ENCODE measurements at regions not wholly inside any gene's neighbourhood (a gene's known extent, or its start where the extent isn't known, plus 50 kb on each side); places are given as distances from the start of the nearest gene placed in this dataset.

DNA sequence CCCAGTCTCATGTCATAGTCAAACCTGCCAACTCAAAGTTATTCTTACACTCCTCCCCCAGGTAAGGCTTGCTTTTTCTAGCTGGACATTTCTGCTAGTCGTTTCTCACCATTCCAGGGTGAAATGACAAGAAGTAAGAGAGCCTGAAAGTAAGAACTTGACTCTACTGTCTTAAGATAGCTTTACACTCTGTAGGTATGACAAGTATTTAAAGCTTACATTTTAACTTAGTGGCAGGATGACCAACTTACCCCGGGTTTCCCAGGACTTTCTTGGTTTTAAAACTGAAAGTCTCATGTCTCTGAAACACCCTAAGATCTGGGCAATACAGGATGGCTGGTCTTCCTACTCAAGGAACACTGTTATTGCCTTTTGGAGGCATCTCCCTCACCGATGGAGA is 67.5 kb upstream of the PIK3R1 start:
- H3K4me2 ChIP-seq (ENCODE audit: low read length) = no peak overlapping the region
- TF ChIP-seq CTCF (IDR thresholded peaks at IDR 0.05; ENCODE audit: low read depth, low read length, poor library complexity, severe bottlenecking) = no peak
- no peaks in the 10 kb centered on the region for H3K36me3 ChIP-seq (ENCODE audit: control insufficient read depth, low read length)
- no peaks in the 10 kb centered on the region for H4K20me1 ChIP-seq (ENCODE audit: control insufficient read depth, insufficient read depth, low read depth, low read length)
- H3F3A ChIP-seq (ENCODE audit: control insufficient read depth, insufficient read depth) = no peaks in the 10 kb centered on the region
- H3K27ac ChIP-seq (ENCODE audit: low read depth, low read length) = no peak overlapping the region
- H3K9me2 ChIP-seq (replicated peaks; ENCODE audit: control insufficient read depth, low read length) = no peaks in the 10 kb centered on the region
- no peaks in the 10 kb centered on the region for H3K4me1 ChIP-seq (ENCODE audit: control insufficient read depth, low read length)
- no peaks in the 10 kb centered on the region for H3K27me3 ChIP-seq (ENCODE audit: control insufficient read depth, low read length)
- H3K79me2 ChIP-seq (ENCODE audit: control insufficient read depth, low read length) = no peaks in the 10 kb centered on the region
- no peak overlapping the region for H3K4me3 ChIP-seq (ENCODE audit: low read length)
- H3K9me3 ChIP-seq (ENCODE audit: control insufficient read depth, insufficient read depth, low read length) = no peaks in the 10 kb centered on the region

- no peak overlapping the region for H3K4me2 ChIP-seq (ENCODE audit: low read length)
- TF ChIP-seq EZH2phosphoT487 (IDR thresholded peaks at IDR 0.05; ENCODE audit: borderline replicate concordance, low read length) = no peak
- TF ChIP-seq CTCF (IDR thresholded peaks at IDR 0.05; ENCODE audit: low read depth, low read length, poor library complexity, severe bottlenecking) = no peak
- H3F3A ChIP-seq (ENCODE audit: control insufficient read depth, insufficient read depth) = no peaks in the 10 kb centered on the region
- H4K20me1 ChIP-seq (ENCODE audit: control insufficient read depth, insufficient read depth, low read depth, low read length) = no peaks in the 10 kb centered on the region
- H3K79me2 ChIP-seq (ENCODE audit: control insufficient read depth, low read length) = no peaks in the 10 kb centered on the region
- no peak overlapping the region for H3K4me3 ChIP-seq (ENCODE audit: low read length)
- no peaks in the 10 kb centered on the region for H3K4me1 ChIP-seq (ENCODE audit: control insufficient read depth, low read length)
- no peaks in the 10 kb centered on the region for H3K9me2 ChIP-seq (replicated peaks; ENCODE audit: control insufficient read depth, low read length)
- H3K9me3 ChIP-seq (ENCODE audit: control insufficient read depth, insufficient read depth, low read length) = no peaks in the 10 kb centered on the region
- H3K27ac ChIP-seq (ENCODE audit: low read depth, low read length) = no peak overlapping the region
- no peaks in the 10 kb centered on the region for H3K27me3 ChIP-seq (ENCODE audit: control insufficient read depth, low read length)
- no peaks in the 10 kb centered on the region for H3K36me3 ChIP-seq (ENCODE audit: control insufficient read depth, low read length)
These were observed 67.9 kb upstream of the PIK3R1 start for GRCh38 chr5:68147659-68148058.

DNA sequence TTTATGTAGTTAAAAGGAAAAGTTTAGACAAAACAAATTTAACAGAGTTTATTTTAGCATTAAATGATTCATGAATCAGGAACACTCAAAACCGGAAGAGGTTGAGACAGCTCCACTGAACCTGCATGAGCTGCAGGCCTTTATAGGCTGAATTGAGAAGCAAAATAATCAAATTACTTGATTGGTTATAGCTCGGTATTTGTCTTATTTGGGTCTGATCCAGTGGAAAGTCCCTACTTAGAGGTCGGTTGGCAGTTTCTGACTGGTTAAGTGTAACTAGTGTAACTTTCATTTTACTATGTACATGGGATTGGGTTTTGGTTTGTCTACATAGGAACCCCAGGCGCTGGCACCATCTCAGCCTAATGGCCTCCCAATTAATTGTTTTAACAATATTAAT is 74.1 kb upstream of the PIK3R1 start:
- Histone ChIP-seq H3K36me3 (ENCODE audit: control insufficient read depth, low read length) (no peaks in the 10 kb centered on the region), H3K27ac (ENCODE audit: low read depth, low read length) (no peak overlapping the region), H3K27me3 (ENCODE audit: control insufficient read depth, low read length) (no peaks in the 10 kb centered on the region), H3K4me2 (ENCODE audit: low read length) (no peak overlapping the region), H3F3A (ENCODE audit: control insufficient read depth, insufficient read depth) (no peaks in the 10 kb centered on the region), H3K9me3 (ENCODE audit: control insufficient read depth, insufficient read depth, low read length) (no peaks in the 10 kb centered on the region), H3K9me2 (replicated peaks; ENCODE audit: control insufficient read depth, low read length) (no peaks in the 10 kb centered on the region), H4K20me1 (ENCODE audit: control insufficient read depth, insufficient read depth, low read depth, low read length) (no peaks in the 10 kb centered on the region), H3K79me2 (ENCODE audit: control insufficient read depth, low read length) (no peaks in the 10 kb centered on the region), H3K4me3 (ENCODE audit: low read length) (no peak overlapping the region), H3K4me1 (ENCODE audit: control insufficient read depth, low read length) (no peaks in the 10 kb centered on the region)
- no peak for TF ChIP-seq EZH2phosphoT487 (IDR thresholded peaks at IDR 0.05; ENCODE audit: borderline replicate concordance, low read length)
- no peak for TF ChIP-seq CTCF (IDR thresholded peaks at IDR 0.05; ENCODE audit: low read depth, low read length, poor library complexity, severe bottlenecking)

DNA sequence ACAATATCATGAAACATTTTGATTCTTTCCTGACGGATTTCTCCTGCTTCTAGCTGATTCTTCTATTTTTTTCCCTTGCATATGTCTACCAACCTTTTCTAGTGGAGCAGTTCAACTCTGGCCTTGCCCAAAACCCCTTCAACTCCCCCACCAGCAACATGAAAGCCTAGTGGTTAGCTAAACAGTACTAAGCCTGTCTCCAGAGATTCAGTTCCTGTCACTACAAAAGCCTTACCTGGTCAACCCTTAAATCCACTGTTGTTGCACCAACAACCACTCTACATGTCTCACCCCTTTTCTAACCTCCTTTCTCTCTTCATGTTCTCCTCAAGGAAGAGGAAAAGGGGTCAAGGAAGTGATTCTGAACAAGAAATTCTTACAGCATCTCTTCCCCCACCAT is 74.8 kb upstream of the PIK3R1 start:
- no peak overlapping the region for H3K4me2 ChIP-seq (ENCODE audit: low read length)
- H3K79me2 ChIP-seq (ENCODE audit: control insufficient read depth, low read length) = no peaks in the 10 kb centered on the region
- H3K27ac ChIP-seq (ENCODE audit: low read depth, low read length) = no peak overlapping the region
- no peaks in the 10 kb centered on the region for H3K36me3 ChIP-seq (ENCODE audit: control insufficient read depth, low read length)
- H3K9me3 ChIP-seq (ENCODE audit: control insufficient read depth, insufficient read depth, low read length) = no peaks in the 10 kb centered on the region
- TF ChIP-seq EZH2phosphoT487 (IDR thresholded peaks at IDR 0.05; ENCODE audit: borderline replicate concordance, low read length) (no peak), CTCF (IDR thresholded peaks at IDR 0.05; ENCODE audit: low read depth, low read length, poor library complexity, severe bottlenecking) (no peak)
- H3K4me1 ChIP-seq (ENCODE audit: control insufficient read depth, low read length) = no peaks in the 10 kb centered on the region
- no peaks in the 10 kb centered on the region for H3F3A ChIP-seq (ENCODE audit: control insufficient read depth, insufficient read depth)
- no peaks in the 10 kb centered on the region for H3K27me3 ChIP-seq (ENCODE audit: control insufficient read depth, low read length)
- no peak overlapping the region for H3K4me3 ChIP-seq (ENCODE audit: low read length)
- H4K20me1 ChIP-seq (ENCODE audit: control insufficient read depth, insufficient read depth, low read depth, low read length) = no peaks in the 10 kb centered on the region
- H3K9me2 ChIP-seq (replicated peaks; ENCODE audit: control insufficient read depth, low read length) = no peaks in the 10 kb centered on the region

Data from DOHH2 (cell line).